ENCODE measurements at regions not wholly inside any gene's neighbourhood (a gene's known extent, or its start where the extent isn't known, plus 50 kb on each side); places are given as distances from the start of the nearest gene placed in this dataset.
A peak's percentile ranks its signal among the peaks of the same experiment; 100 is the strongest.
"Not testable (repeated sequence)": the region's sequence is repeated elsewhere in the genome, so short reads cannot be mapped to it uniquely, and the experiment has no call there.

GRCh38 chr7:89401099-89401498 is 605.6 kb upstream of the TEX47 start:
- DNase-seq: no peak

GRCh38 chr7:89401690-89402089 is 606.2 kb upstream of the TEX47 start:
- no peak for DNase-seq

GRCh38 chr7:89451911-89452310 is 656.4 kb upstream of the TEX47 start:
- DNase-seq: no peak

- no peak for DNase-seq
Measured at GRCh38 chr7:89456556-89456955, 661.0 kb upstream of the TEX47 start.

- no peak for DNase-seq
Measured at GRCh38 chr7:89458114-89458513, 662.6 kb upstream of the TEX47 start.

- no peak for DNase-seq
Measured at GRCh38 chr7:89474456-89474855, 678.9 kb upstream of the TEX47 start.

GRCh38 chr7:89477991-89478390 is 676.3 kb upstream of the STEAP1 start:
- no peak for DNase-seq

- DNase-seq: no peak
Measured at GRCh38 chr7:89495704-89496103, 658.6 kb upstream of the STEAP1 start.

GRCh38 chr7:89500084-89500483 is 654.2 kb upstream of the STEAP1 start:
- no peak for DNase-seq

GRCh38 chr7:89503281-89503680 is 651.0 kb upstream of the STEAP1 start:
- no peak for DNase-seq

GRCh38 chr7:89507034-89507433 is 647.2 kb upstream of the STEAP1 start:
- DNase-seq: no peak

- no peak for DNase-seq
Measured at GRCh38 chr7:89511900-89512299, 642.4 kb upstream of the STEAP1 start.

- DNase-seq: no peak
Measured at GRCh38 chr7:89514970-89515369, 639.3 kb upstream of the STEAP1 start.

GRCh38 chr7:89517815-89518214 is 636.5 kb upstream of the STEAP1 start:
- DNase-seq: no peak

- DNase-seq: no peak
Measured at GRCh38 chr7:89549768-89550167, 604.5 kb upstream of the STEAP1 start.

GRCh38 chr7:89554209-89554608 is 600.1 kb upstream of the STEAP1 start:
- no peak for DNase-seq

- no peak for DNase-seq
Measured at GRCh38 chr7:89559596-89559995, 594.7 kb upstream of the STEAP1 start.

GRCh38 chr7:89563597-89563996 is 590.7 kb upstream of the STEAP1 start:
- DNase-seq: no peak

- DNase-seq: no peak
Measured at GRCh38 chr7:89584896-89585295, 569.4 kb upstream of the STEAP1 start.

GRCh38 chr7:89593125-89593524 is 561.1 kb upstream of the STEAP1 start:
- DNase-seq: no peak

- DNase-seq: no peak
Measured at GRCh38 chr7:89602984-89603383, 551.3 kb upstream of the STEAP1 start.

- DNase-seq: no peak
Measured at GRCh38 chr7:89605362-89605761, 548.9 kb upstream of the STEAP1 start.

- no peak for DNase-seq
Measured at GRCh38 chr7:89606511-89606910, 547.8 kb upstream of the STEAP1 start.

GRCh38 chr7:89607792-89608191 is 546.5 kb upstream of the STEAP1 start:
- DNase-seq: peak; percentile 11

- not testable (repeated sequence) for DNase-seq
Measured at GRCh38 chr7:89616829-89617228, 537.4 kb upstream of the STEAP1 start.

- no peak for DNase-seq
Measured at GRCh38 chr7:89618274-89618673, 536.0 kb upstream of the STEAP1 start.

Data from NCI-H1417 treated with DMSO at 0.1 percent for 48 hours (cell line).